Memory B cell (primary cell): ENCODE measurements at regions not wholly inside any gene's neighbourhood (a gene's known extent, or its start where the extent isn't known, plus 50 kb on each side); places are given as distances from the start of the nearest gene placed in this dataset.

Experiments
- ATAC-seq: fragments of 150-1000 bp; cut with Tn5 transposase; 2 replicates; pipeline ENCODE4 v1.10.0; 2021; ENCODE audit warnings: low read depth, mild to moderate bottlenecking, moderate library complexity
- DNase-seq, 2 donors: peaks; one replicate each; pipeline ENCODE4 v3.0.0; 2022; ENCODE audit warnings: low spot score in 2 of 2
- H3K27ac Mint-ChIP-seq: one replicate; pipeline ENCODE4 v1.8.0; 2022; ENCODE audit warnings: mild to moderate bottlenecking, moderate library complexity, mixed read lengths
- H3K27me3 Mint-ChIP-seq: one replicate; pipeline ENCODE4 v1.8.0; 2022; ENCODE audit warnings: mixed read lengths
- H3K36me3 Mint-ChIP-seq: one replicate; pipeline ENCODE4 v1.8.0; 2022; ENCODE audit warnings: mild to moderate bottlenecking, mixed read lengths
- H3K4me1 Mint-ChIP-seq: one replicate; pipeline ENCODE4 v1.8.0; 2022; ENCODE audit warnings: mixed read lengths
- H3K4me3 Mint-ChIP-seq: one replicate; pipeline ENCODE4 v1.8.0; 2022; ENCODE audit warnings: mild to moderate bottlenecking, moderate library complexity, mixed read lengths
- H3K9me3 Mint-ChIP-seq: one replicate; pipeline ENCODE4 v1.8.0; 2022; ENCODE audit warnings: mixed read lengths

DNA sequence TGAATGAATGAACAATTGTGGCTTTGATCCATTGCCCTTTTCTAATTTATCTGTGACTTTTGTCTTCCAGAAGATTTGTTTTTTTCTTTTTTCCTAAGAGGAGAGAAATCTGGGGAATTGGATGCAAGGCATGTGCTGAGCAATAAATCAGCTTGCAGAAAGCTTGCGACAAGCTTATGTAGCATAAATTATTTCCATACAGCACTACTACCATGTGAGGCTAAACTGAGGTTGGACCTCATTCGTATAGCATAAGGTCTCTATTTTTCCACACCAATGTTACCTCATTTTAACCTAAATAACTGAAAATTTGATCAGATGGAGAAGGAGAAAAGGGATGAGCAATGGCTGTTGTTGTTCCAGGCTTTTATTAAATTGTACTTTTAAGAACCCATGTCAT lies 455.6 kb downstream of the TUSC7 start:
- Mint-ChIP-seq H3K36me3 (no peaks in the 10 kb centered on the region), H3K27ac (no peak overlapping the region), H3K27me3 (no peaks in the 10 kb centered on the region), H3K9me3 (no peaks in the 10 kb centered on the region), H3K4me3 (no peak overlapping the region), H3K4me1 (no peaks in the 10 kb centered on the region)
- ATAC-seq (no peak), DNase-seq (no peak)

DNA sequence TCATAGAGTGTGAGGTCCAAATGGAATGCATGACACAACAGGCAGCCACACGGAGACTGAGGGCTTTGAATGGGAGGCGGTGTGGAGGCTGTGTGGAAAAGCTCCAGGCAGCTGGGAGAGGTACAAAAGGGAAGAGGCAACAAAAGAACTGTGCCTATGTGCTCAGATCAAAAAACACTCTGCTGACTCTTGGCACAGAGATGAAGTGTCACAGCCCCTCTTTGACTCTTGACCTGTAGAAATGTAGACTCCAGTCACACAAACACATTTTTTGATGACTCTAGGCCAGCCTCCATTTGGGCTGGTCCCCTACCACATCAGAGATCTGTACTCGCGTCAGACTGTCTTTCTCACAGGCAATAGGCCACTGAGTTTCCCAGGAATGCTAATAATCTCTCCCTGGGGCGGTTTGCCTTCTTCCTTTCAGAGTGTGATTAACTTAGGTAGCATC lies 456.0 kb downstream of the TUSC7 start:
- no peaks in the 10 kb centered on the region for H3K9me3 Mint-ChIP-seq
- no peak overlapping the region for H3K27ac Mint-ChIP-seq
- no peak for ATAC-seq
- no peaks in the 10 kb centered on the region for H3K4me1 Mint-ChIP-seq
- DNase-seq: no peak
- no peaks in the 10 kb centered on the region for H3K36me3 Mint-ChIP-seq
- no peak overlapping the region for H3K4me3 Mint-ChIP-seq
- H3K27me3 Mint-ChIP-seq: no peaks in the 10 kb centered on the region

DNA sequence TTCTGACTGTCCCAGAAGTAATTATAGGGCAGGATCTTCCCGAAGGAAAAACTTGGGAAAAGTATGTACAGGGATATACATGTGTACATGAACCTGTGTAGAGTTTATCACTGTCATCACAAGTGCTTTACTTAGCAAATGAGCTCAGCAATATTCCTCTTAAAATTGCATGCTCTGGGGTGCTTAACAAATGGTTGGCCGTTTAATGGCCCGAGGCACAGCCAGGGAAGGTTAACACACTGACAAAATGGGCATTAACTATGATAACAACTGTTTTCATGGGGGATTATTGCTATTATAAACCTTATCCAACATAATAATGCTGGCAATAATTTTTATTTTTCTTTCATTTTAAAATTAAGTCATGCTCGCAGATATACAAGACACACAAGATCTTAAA lies 459.3 kb downstream of the TUSC7 start:
- Mint-ChIP-seq H3K9me3 (no peaks in the 10 kb centered on the region), H3K4me3 (no peak overlapping the region), H3K4me1 (no peaks in the 10 kb centered on the region), H3K27me3 (no peaks in the 10 kb centered on the region), H3K27ac (no peak overlapping the region), H3K36me3 (no peaks in the 10 kb centered on the region)
- DNase-seq: no peak
- no peak for ATAC-seq

DNA sequence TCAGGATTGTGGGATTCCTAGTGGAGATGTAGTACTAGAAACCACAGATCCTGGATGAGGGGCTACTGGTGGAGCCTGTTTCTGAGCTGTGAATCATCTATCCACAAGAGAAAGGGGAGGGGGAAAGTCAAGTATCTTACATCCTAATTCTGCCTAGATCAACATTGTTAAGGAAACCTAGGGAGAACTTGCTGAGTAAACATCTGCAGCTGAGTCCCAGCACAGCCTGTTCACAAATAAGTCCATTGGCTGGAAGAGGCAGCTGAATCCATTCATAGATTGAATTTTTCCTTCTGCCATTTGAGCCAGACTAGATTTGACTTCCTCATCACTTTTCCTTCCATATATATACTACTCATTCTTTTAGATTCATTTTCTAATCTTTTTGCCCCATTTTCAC lies 460.5 kb downstream of the TUSC7 start:
- DNase-seq (no peak), ATAC-seq (no peak)
- no peaks in the 10 kb centered on the region for H3K36me3 Mint-ChIP-seq
- H3K4me1 Mint-ChIP-seq: no peaks in the 10 kb centered on the region
- no peak overlapping the region for H3K27ac Mint-ChIP-seq
- no peaks in the 10 kb centered on the region for H3K27me3 Mint-ChIP-seq
- no peak overlapping the region for H3K4me3 Mint-ChIP-seq
- no peaks in the 10 kb centered on the region for H3K9me3 Mint-ChIP-seq

DNA sequence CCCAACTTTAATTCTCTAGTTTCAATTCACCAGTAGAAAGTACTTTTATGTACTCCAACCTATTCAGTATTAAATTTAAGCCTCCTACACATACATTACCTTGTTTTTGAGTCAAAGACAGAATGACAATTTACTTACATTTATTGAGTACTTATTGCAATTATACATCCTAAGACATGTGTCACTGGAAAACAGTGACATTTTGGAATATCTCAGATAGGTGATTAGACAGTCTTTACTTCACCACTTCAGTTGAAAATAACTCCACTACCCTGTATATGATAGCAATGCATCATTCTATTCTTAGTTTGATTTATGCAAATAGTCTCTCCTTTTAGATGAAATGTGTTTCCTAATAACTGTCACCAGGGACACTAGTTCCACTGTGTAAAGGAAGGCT lies 461.5 kb downstream of the TUSC7 start:
- Mint-ChIP-seq H3K36me3 (no peaks in the 10 kb centered on the region), H3K9me3 (no peaks in the 10 kb centered on the region), H3K4me3 (no peak overlapping the region), H3K27ac (no peak overlapping the region), H3K4me1 (no peaks in the 10 kb centered on the region), H3K27me3 (no peaks in the 10 kb centered on the region)
- DNase-seq: no peak
- no peak for ATAC-seq

DNA sequence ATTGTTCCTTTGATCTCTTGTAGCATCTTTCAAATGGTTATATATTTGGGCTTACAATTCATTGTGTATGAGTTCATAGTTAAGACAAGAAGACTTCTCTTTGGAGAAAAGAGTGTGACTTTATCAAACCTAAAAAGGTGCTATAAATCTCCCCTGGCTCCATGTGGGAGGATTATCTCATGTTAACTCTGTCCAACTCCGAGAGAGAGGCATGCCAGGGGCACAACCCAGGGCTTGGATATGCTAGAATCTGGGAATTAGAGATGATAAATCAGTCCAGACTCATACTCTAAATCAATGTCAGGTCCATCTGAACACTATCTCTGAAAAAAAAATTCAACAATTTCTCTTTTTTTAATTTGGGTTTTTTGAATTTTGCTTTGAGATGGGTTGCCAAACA lies 462.8 kb downstream of the TUSC7 start:
- Mint-ChIP-seq H3K9me3 (no peaks in the 10 kb centered on the region), H3K27ac (no peak overlapping the region), H3K4me1 (no peaks in the 10 kb centered on the region), H3K36me3 (no peaks in the 10 kb centered on the region), H3K4me3 (no peak overlapping the region), H3K27me3 (no peaks in the 10 kb centered on the region)
- no peak for DNase-seq
- no peak for ATAC-seq

DNA sequence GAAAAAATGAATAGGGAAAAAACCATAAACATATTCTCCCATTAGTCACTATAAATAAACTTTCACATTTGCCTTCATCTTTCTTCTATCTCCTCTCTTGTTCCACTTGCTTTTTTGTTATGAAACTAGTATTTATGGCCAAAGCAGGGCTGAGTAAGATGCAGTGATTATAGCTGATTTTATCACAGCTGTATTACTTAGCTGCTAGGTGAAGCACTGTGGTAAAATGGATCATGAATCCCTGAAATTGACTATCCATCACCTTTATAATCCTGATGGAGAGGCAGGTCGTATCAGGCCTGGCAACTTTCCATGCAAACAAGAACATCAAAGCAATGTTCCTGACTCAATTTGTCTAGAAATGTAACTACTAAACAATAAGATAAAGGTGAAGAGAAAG lies 471.6 kb downstream of the TUSC7 start:
- DNase-seq (no peak), ATAC-seq (no peak)
- Mint-ChIP-seq H3K27ac (no peak overlapping the region), H3K27me3 (no peaks in the 10 kb centered on the region), H3K4me3 (no peak overlapping the region), H3K9me3 (no peaks in the 10 kb centered on the region), H3K4me1 (no peaks in the 10 kb centered on the region), H3K36me3 (no peaks in the 10 kb centered on the region)

DNA sequence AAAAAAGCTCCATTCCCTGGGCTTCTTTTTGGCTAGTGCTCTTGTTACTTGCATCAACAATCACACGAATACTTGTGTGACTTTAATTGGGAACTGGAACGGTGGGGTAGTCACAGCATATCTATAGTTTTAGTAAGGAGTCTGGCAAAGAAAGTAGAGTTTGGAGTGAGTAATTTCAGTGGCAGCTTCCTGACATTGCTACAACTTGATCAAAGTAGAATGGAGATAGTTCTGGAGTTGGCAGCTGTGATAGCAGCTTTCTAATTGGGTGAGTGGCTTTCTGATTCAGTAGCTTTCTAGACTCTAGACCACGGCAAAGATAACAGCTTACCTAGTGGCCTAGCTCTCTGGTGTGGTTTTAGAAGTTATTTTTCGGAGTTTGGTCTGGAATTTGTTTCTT lies 475.0 kb downstream of the TUSC7 start:
- no peak for ATAC-seq
- no peaks in the 10 kb centered on the region for H3K4me1 Mint-ChIP-seq
- no peak for DNase-seq
- H3K4me3 Mint-ChIP-seq: no peak overlapping the region
- H3K36me3 Mint-ChIP-seq: no peaks in the 10 kb centered on the region
- no peaks in the 10 kb centered on the region for H3K27me3 Mint-ChIP-seq
- H3K9me3 Mint-ChIP-seq: no peaks in the 10 kb centered on the region
- H3K27ac Mint-ChIP-seq: no peak overlapping the region

DNA sequence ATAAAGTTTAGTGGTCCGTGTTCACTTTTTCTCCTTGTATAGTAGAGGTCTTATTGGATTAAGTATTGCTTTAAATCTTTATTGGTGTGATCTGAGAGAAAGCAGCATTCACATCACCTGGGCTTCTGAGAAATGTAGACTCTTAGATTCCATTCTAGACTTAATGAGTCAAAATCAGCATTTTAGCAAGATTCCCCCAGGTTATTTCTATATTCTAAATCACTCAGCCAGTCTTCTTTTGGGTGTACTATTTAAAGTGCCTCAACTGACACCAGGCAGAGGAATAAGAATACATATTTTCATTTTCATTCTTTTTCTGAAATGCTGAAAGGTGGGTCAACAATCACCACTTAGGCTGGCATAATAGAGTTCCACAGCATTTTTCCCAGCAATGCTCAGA lies 481.7 kb downstream of the TUSC7 start:
- Mint-ChIP-seq H3K9me3 (no peaks in the 10 kb centered on the region), H3K4me3 (no peak overlapping the region), H3K4me1 (no peaks in the 10 kb centered on the region), H3K27me3 (peaks cover 2% of the 10 kb centered on the region), H3K27ac (no peak overlapping the region), H3K36me3 (no peaks in the 10 kb centered on the region)
- ATAC-seq (no peak), DNase-seq (no peak)

DNA sequence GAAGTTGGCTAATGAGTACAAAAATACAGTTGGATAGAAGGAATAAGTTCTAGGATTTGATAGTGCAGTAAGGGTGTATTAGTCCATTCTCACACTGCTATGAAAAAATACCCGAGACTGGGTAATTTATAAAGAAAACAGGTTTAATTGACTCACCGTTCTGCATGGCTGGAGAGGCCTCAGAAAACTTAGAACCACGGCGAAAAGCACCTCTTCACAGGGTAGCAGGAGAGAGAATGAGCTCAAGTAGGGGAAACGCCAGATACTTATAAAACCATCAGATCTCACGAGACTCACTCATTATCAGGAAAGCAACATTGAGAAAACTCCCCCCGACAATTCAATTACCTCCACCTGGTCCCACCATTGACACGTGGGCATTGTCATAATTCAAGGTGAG lies 483.3 kb downstream of the TUSC7 start:
- Mint-ChIP-seq H3K27ac (no peak overlapping the region), H3K27me3 (peaks cover 2% of the 10 kb centered on the region), H3K36me3 (no peaks in the 10 kb centered on the region), H3K9me3 (no peaks in the 10 kb centered on the region), H3K4me3 (no peak overlapping the region), H3K4me1 (no peaks in the 10 kb centered on the region)
- DNase-seq (no peak), ATAC-seq (no peak)

DNA sequence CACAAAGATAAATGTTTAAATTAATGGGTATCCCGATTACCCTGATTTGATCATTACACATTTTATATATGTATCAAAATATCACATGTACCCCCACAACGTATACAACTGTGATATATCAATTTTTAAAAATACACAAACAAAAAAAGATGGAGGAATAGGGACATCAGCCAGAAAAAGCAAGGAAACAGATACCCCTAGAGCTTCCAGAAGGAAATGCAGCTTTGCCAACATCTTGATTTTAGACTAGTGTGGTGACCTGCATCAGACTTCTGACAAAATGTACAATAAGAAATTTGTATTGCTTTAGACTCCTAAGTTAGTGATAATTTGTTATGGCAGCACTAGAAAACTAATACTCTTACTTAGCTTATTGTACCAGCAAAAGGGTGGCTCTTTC lies 483.8 kb downstream of the TUSC7 start:
- ATAC-seq: no peak
- no peak overlapping the region for H3K27ac Mint-ChIP-seq
- no peaks in the 10 kb centered on the region for H3K9me3 Mint-ChIP-seq
- DNase-seq: no peak
- H3K36me3 Mint-ChIP-seq: no peaks in the 10 kb centered on the region
- H3K27me3 Mint-ChIP-seq: peaks cover 2% of the 10 kb centered on the region
- H3K4me3 Mint-ChIP-seq: no peak overlapping the region
- H3K4me1 Mint-ChIP-seq: no peaks in the 10 kb centered on the region

DNA sequence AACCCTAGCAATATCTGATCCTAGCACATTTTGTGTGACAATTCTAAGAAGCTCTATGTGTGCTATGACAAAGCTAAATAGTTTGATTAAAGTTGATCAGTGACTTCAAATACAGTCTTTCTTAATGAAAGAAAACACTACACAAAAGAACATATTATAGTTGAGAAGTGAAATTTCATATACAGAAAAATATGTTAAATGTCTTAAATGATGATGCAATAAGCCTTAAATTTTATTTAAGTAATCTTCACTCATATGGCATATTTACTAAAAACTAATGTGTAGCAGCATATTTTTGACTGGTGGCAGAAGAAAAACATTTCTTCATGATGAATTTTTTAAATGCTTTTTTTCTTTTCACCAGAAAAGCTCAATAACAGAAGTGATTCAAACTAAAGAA lies 485.5 kb downstream of the TUSC7 start:
- H3K9me3 Mint-ChIP-seq: no peaks in the 10 kb centered on the region

DNA sequence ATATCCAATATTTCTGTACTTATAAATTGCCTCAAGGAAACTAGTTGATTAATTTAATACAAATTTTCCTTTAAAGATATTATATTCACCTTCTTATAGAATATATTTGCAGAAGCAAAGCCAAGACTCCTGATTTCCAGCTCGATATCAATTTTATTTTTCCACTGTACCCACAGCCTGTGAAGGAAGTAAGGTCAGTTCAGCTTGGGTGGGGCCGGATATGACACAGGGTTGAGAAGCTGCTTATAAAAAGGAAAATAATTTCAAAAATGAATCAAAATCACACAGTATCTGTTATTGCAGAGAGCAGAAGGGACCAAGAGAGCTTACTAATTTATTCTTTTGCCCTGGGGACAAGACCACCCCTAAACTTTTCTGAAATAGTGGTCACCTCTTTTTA lies 491.4 kb downstream of the TUSC7 start:
- H3K4me1 Mint-ChIP-seq: no peaks in the 10 kb centered on the region
- H3K36me3 Mint-ChIP-seq: no peaks in the 10 kb centered on the region
- H3K4me3 Mint-ChIP-seq: no peak overlapping the region
- no peak for DNase-seq
- H3K27ac Mint-ChIP-seq: no peak overlapping the region
- no peaks in the 10 kb centered on the region for H3K9me3 Mint-ChIP-seq
- no peak for ATAC-seq
- H3K27me3 Mint-ChIP-seq: no peaks in the 10 kb centered on the region

More for the DNA sequence above, 485.5 kb downstream of the TUSC7 start:
- no peak overlapping the region for H3K4me3 Mint-ChIP-seq
- DNase-seq: no peak
- no peak for ATAC-seq
- H3K27me3 Mint-ChIP-seq: peaks cover 2% of the 10 kb centered on the region
- no peak overlapping the region for H3K27ac Mint-ChIP-seq
- no peaks in the 10 kb centered on the region for H3K36me3 Mint-ChIP-seq
- no peaks in the 10 kb centered on the region for H3K4me1 Mint-ChIP-seq

DNA sequence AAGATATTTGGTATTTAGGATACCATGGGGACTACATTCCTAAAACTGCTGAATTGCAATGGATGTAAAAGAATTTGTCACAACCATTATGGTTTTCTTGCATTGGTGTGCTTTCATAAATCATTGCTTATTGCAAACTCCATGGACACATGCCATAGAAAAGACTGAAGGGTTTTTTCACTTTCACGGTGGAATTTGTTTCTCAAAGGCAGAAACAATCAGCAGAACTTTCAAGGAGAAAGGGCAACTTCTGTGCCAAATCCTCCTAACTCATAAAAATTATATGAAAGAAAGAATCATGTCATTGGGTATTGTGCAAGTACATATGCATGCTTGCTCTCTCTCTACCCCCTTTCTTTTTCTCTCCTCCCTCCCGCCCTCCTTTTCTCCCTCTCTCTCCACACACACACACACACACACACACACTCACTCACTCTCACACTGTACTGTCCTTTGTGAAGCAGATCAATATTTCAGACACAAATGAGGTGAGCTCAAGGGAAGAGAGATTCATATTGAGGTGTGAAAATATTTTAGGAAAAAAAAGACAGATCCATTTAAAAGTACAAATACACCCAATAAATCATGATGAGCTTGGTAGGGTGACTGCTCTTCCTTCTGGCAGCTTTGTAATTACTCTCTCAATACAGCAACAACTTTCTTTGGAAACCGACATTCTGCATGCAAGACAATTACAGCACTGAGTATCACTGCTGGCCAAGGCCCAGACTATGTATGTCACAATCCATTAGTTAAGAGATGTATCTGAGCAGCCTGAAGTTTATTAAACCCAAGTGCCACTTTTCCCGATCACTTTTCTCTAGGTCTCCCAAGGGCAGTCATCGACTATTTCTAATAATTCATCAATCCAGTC lies 492.6 kb downstream of the TUSC7 start:
- no peak overlapping the region for H3K27ac Mint-ChIP-seq
- DNase-seq (no peak), ATAC-seq (no peak)
- H3K4me3 Mint-ChIP-seq: no peak overlapping the region
- H3K27me3 Mint-ChIP-seq: no peaks in the 10 kb centered on the region
- H3K9me3 Mint-ChIP-seq: no peaks in the 10 kb centered on the region
- no peaks in the 10 kb centered on the region for H3K4me1 Mint-ChIP-seq
- no peaks in the 10 kb centered on the region for H3K36me3 Mint-ChIP-seq

DNA sequence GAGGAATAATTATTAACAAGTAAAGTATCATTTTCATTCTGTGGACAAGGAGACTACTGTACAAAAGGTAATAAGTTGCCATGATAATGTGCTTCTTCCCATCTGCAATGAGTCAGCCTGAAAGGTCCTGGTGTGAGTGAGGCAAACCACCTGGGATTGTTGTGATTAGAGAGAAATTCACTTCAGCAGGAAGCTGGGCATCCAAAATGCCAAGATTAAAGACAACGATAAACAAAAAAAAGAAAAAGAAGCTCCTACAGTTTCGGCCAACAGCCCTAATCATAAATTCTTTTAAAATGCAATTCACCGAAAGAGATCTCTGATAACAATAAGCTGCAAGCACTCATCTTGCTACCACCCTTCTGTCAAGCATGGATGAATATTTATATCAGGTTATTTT lies 507.8 kb downstream of the TUSC7 start:
- no peak overlapping the region for H3K4me3 Mint-ChIP-seq
- ATAC-seq (no peak), DNase-seq (no peak)
- H3K4me1 Mint-ChIP-seq: no peaks in the 10 kb centered on the region
- peaks cover 1% of the 10 kb centered on the region for H3K9me3 Mint-ChIP-seq
- H3K36me3 Mint-ChIP-seq: no peaks in the 10 kb centered on the region
- no peak overlapping the region for H3K27ac Mint-ChIP-seq
- no peaks in the 10 kb centered on the region for H3K27me3 Mint-ChIP-seq
